ENCODE measurements at regions not wholly inside any gene's neighbourhood (a gene's known extent, or its start where the extent isn't known, plus 50 kb on each side); places are given as distances from the start of the nearest gene placed in this dataset.
"Not testable (repeated sequence)": the region's sequence is repeated elsewhere in the genome, so short reads cannot be mapped to it uniquely, and the experiment has no call there.

DNA sequence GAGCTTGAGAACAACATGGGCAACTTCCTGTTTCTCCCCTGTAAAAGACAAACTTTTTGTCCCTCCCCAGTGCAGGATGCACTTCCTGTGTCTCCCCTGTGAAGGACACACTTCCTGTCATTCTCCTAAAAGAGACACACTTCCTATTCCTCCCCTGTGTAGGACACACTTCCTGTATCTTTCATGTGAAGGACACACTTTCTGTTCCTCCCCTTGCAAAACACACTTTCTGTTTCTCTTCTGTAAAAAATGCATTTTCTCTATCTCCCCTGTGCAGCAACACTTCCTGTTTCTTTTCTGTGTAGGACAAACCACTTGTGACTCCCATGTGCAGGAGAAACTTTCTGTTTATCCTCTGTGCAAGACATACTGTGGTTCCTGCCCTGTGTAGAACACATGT lies 488.6 kb upstream of the USP9Y start:
- TF ChIP-seq CTCF (IDR thresholded peaks at IDR 0.05), result no peak
- no peak for TF ChIP-seq POLR2A (IDR thresholded peaks at IDR 0.05)
- no peak overlapping the region for H3K4me3 ChIP-seq (ENCODE audit: low read depth, poor library complexity, severe bottlenecking)
- intact Hi-C loops (cut with DNase I; ENCODE audit: low total_unique reads), result no loop called here
- DNase-seq (ENCODE audit: low spot score in 2 of 2), result no peak

DNA sequence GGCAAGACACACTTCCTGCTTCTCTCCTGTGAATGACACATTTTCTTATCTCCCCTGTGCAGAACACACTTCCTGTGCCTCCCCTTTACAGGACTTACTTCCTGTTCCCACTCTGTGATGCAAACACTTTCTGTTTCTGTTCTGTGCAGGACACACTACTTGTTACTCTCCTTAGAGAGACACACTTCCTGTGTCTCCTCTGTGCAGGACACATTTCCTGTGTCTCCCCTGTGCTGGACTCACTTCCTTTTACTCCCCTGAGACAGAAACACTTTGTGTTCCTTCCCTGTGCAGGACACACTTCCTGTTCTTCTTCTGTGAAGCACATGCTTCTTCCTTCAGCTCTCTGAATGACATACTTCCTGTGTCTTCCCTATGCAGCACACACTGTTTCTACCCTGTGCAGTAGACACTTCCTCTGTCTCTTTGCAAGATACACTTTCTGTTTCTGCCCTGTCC lies 485.4 kb upstream of the USP9Y start:
- H3K4me3 ChIP-seq (ENCODE audit: low read depth, poor library complexity, severe bottlenecking), result no peak overlapping the region
- intact Hi-C loops (cut with DNase I; ENCODE audit: low total_unique reads), result no loop called here
- no peak for DNase-seq (ENCODE audit: low spot score in 2 of 2)
- TF ChIP-seq CTCF (IDR thresholded peaks at IDR 0.05) (no peak), POLR2A (IDR thresholded peaks at IDR 0.05) (no peak)

GRCh38 chrY:12230921-12231320 lies 470.1 kb upstream of the USP9Y start:
- 55% methylated on average over 1 of the region's 1 CpG; no CpG with 5 or more reads in 1 of the 2 donors for WGBS, 2 donors
- no peak for DNase-seq (ENCODE audit: low spot score in 2 of 2)
- TF ChIP-seq CTCF (IDR thresholded peaks at IDR 0.05) (no peak), POLR2A (IDR thresholded peaks at IDR 0.05) (no peak)
- no peak overlapping the region for H3K4me3 ChIP-seq (ENCODE audit: low read depth, poor library complexity, severe bottlenecking)
- intact Hi-C loops (cut with DNase I; ENCODE audit: low total_unique reads), result no loop called here

DNA sequence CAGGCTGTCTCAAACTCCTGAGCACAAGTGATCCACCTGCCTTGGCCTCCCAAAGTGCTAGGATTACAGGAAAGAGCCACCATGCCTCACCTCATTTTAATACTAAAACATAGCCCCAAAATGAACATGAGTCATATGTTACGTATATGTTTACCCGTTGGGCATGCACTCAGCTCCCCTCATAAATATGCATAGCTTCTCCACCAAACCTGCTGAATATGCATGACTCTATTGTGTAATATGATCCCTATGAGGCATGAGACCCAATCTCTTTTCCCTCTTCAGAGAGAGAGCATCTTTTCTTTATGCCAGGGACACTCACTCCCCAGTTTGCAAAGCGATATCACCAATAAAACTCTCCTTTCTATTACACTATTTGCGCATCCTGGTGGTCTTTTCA lies 464.6 kb upstream of the USP9Y start:
- intact Hi-C loops (cut with DNase I; ENCODE audit: low total_unique reads), result no loop called here
- TF ChIP-seq POLR2A (IDR thresholded peaks at IDR 0.05) (no peak), CTCF (IDR thresholded peaks at IDR 0.05) (no peak)
- 73% methylated on average over 4 of the region's 4 CpGs; no CpG with 5 or more reads in 1 of the 2 donors for WGBS, 2 donors
- no peak overlapping the region for H3K4me3 ChIP-seq (ENCODE audit: low read depth, poor library complexity, severe bottlenecking)
- DNase-seq (ENCODE audit: low spot score in 2 of 2), result no peak

DNA sequence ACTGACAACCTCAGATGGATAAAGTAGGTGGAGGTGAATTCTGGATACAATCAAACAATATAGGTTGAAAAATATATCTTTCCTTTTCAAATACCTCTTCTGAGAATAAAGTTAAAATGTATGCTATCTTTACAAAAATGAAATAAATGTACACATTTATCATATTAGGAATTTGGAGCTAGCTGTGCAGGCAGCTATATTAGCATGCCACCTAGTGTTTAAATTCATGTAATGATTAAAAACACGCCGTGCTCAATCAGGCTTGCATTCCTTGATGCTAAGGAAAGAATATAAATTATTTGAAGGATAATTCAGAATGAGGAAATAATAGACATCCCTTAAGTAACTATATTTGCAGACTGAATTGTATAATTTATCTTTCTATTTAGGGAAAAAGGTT lies 460.7 kb upstream of the USP9Y start:
- intact Hi-C loops (cut with DNase I; ENCODE audit: low total_unique reads); H3K4me3 ChIP-seq (ENCODE audit: low read depth, poor library complexity, severe bottlenecking); DNase-seq (ENCODE audit: low spot score in 2 of 2): not testable (repeated sequence)
- 31% methylated on average over 2 of the region's 2 CpGs; no CpG with 5 or more reads in 1 of the 2 donors for WGBS, 2 donors

- TF ChIP-seq CTCF (IDR thresholded peaks at IDR 0.05), result no peak
- TF ChIP-seq POLR2A (IDR thresholded peaks at IDR 0.05), result no peak
- H3K4me3 ChIP-seq (ENCODE audit: low read depth, poor library complexity, severe bottlenecking), result no peak overlapping the region
- 91% methylated on average over 1 of the region's 1 CpG; no CpG with 5 or more reads in 1 of the 2 donors for WGBS, 2 donors
- intact Hi-C loops (cut with DNase I; ENCODE audit: low total_unique reads), result no loop called here
- DNase-seq (ENCODE audit: low spot score in 2 of 2), result no peak
Measured at GRCh38 chrY:12244146-12244545, 456.9 kb upstream of the USP9Y start.
